GM21786 (cell line): ENCODE measurements at regions not wholly inside any gene's neighbourhood (a gene's known extent, or its start where the extent isn't known, plus 50 kb on each side); places are given as distances from the start of the nearest gene placed in this dataset.
"Not testable (repeated sequence)": the region's sequence is repeated elsewhere in the genome, so short reads cannot be mapped to it uniquely, and the experiment has no call there.

Experiments used
- ATAC-seq: cut with Tn5 transposase; IDR thresholded peaks from one replicate; pipeline ENCODE4 v1.9.1; 2021; ENCODE audit not compliant: unreplicated experiment

- ATAC-seq, result no peak
These were observed 109.2 kb downstream of the GJA1 start for GRCh38 chr6:121544691-121545090.

GRCh38 chr6:121548131-121548530 is 112.7 kb downstream of the GJA1 start:
- ATAC-seq, result no peak

GRCh38 chr6:121549736-121550135 is 114.3 kb downstream of the GJA1 start:
- ATAC-seq, result no peak

- ATAC-seq, result no peak
These were observed 115.1 kb downstream of the GJA1 start for GRCh38 chr6:121550491-121551010.

GRCh38 chr6:121555201-121555600 is 119.8 kb downstream of the GJA1 start:
- ATAC-seq, result no peak

GRCh38 chr6:121556149-121556548 is 120.7 kb downstream of the GJA1 start:
- ATAC-seq, result not testable (repeated sequence)

- no peak for ATAC-seq
These were observed 121.9 kb downstream of the GJA1 start for GRCh38 chr6:121557146-121557940.

- ATAC-seq, result no peak
These were observed 124.3 kb downstream of the GJA1 start for GRCh38 chr6:121559611-121560269.

GRCh38 chr6:121560476-121560875 is 125.0 kb downstream of the GJA1 start:
- no peak for ATAC-seq

GRCh38 chr6:121563286-121563685 is 127.8 kb downstream of the GJA1 start:
- no peak for ATAC-seq

- not testable (repeated sequence) for ATAC-seq
These were observed 129.1 kb downstream of the GJA1 start for GRCh38 chr6:121564529-121564928.

GRCh38 chr6:121571455-121571854 is 136.0 kb downstream of the GJA1 start:
- no peak for ATAC-seq

- no peak for ATAC-seq
These were observed 138.0 kb downstream of the GJA1 start for GRCh38 chr6:121573481-121573880.

GRCh38 chr6:121578216-121578615 is 142.8 kb downstream of the GJA1 start:
- no peak for ATAC-seq

GRCh38 chr6:121579478-121579877 is 144.0 kb downstream of the GJA1 start:
- no peak for ATAC-seq

GRCh38 chr6:121581327-121581726 is 145.9 kb downstream of the GJA1 start:
- ATAC-seq, result no peak

GRCh38 chr6:121582262-121582661 is 146.8 kb downstream of the GJA1 start:
- ATAC-seq, result no peak

- no peak for ATAC-seq
These were observed 149.3 kb downstream of the GJA1 start for GRCh38 chr6:121584586-121585369.

GRCh38 chr6:121590438-121590837 is 155.0 kb downstream of the GJA1 start:
- no peak for ATAC-seq

- no peak for ATAC-seq
These were observed 155.5 kb downstream of the GJA1 start for GRCh38 chr6:121590916-121591315.

GRCh38 chr6:121592261-121592935 is 157.0 kb downstream of the GJA1 start:
- ATAC-seq, result no peak
